GM20431 (cell line): ENCODE measurements at regions not wholly inside any gene's neighbourhood (a gene's known extent, or its start where the extent isn't known, plus 50 kb on each side); places are given as distances from the start of the nearest gene placed in this dataset.
"Not testable (repeated sequence)": the region's sequence is repeated elsewhere in the genome, so short reads cannot be mapped to it uniquely, and the experiment has no call there.

Experiments used
- in situ Hi-C: fragments of 300-500 bp; cut with MseI, MboI; formaldehyde crosslinking; loops from one replicate; pipeline ENCODE4 v1.15.0; 2020; ENCODE audit warnings: low sequenced_read_pairs; ENCODE audit not compliant: unreplicated experiment

DNA sequence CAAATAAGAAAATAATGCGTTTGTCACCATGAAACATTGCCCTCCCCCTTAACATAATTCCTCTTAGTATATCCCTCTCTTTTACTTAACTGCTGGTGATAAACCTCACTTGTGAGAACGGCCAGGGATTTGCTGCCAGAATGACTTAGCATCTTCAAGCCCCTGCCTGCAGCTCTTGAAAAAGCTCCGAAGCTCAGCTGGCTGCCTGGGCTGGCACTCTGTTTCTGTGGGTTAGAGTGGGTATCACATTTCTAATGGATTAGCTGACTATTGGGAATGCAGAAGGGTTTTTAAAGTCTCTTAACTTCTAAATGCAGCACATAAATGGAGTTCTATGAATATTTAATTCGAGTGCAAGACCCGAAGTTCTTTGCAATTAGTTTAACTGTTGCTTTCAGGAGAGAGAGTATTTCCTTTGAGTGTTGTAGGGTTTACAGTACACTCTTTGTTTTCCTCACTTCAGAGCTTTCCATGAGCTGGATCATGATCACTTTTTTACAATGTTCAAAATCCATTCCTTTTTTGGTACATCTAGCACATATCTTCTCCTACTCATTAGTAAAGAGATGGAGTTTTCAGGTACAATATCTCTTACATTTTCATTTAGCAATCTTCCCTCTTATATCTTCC is 124.7 kb upstream of the RBMS3 start:
- in situ Hi-C loops: no loop called here

DNA sequence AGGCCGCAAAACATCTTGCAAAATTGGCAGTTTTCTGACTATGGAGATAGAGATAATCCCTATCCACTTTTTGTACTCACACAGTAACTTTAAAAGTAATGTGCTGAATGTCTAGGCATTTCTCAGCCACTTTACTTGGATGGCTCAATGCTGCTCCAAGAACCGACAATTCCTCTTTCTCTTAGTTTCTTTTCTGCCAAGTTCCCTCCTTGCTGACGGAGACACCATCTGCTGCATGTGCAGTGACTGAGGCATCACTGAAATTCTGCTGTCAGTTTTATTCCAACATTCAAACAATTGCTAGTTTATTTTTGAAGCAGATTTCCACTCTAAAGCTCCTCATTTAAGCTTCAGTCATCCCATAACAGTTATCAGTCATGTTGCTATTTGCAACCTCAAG is 116.0 kb upstream of the RBMS3 start:
- in situ Hi-C loops: no loop called here

DNA sequence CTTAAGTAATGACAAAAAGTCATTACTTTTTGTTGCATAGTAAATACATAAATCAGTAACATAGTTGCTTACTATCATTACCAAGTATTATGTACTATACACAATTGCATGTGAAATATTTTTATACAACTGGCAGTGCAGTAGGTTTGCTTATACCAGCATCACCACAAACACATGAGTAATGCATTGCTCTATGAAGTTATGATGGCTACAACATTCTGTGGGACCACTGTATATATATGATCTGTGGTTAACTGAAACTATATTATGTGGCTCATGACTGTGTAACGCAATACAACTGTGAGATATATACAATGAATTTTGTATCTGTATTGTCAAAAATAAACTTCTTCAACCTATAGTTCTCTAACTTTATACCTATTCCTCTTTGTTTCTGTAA is 113.7 kb upstream of the RBMS3 start:
- in situ Hi-C loops: no loop called here

DNA sequence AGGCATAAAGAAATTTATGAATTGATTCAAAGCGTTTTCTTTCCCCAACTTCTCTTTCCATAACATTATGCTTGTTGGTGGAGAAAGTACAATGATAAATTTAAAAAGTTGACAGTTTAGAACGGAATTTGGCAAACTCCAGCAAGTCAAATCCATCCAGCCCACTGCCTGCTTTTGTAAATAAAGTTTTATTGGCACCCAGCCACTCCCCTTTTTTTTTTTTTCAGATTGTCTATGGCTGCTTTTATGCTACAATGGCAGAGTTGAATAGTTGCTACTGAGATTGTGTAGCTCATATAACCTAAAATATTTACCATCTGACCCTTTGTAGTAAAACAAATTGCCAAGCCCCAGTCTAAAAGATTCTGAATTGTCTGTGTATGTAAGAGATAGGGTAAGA is 112.8 kb upstream of the RBMS3 start:
- in situ Hi-C loops: no loop called here

DNA sequence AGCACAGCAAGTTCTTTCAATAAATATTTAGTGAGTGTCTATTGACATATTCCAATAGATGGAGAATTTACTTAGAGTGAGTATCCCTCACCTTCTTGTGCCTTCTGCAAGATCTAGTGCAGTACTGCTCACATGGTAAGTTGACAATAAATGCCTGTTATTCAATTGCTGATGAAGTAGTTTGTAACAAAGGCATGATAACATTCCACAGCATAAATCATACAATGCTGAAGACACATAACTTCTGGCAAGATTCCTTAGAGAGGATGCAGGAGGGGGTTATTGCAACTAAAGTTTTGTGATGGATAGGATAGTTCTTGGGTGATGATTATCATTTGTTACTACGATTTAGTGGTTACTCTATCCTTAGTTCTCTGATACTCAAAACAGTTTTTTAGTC is 112.2 kb upstream of the RBMS3 start:
- in situ Hi-C loops: no loop called here

DNA sequence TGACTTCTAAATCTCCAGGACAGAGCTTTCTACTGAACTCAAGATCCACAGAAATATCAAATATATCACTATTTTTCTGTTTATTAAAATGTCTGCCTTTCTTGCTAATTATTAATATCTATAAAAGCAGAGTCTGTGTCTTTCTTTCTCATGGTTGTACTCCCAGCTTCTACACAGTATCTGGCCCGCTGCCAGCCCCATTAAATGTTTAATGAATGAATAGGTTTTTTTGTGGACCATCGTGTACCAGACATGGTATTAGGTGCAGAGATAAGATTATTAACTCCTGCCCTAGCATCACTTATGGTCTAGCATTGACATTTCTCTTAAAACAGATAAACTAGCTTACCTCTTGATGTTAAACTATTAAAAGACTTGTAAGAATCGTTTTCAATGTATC is 111.4 kb upstream of the RBMS3 start:
- in situ Hi-C loops: no loop called here

DNA sequence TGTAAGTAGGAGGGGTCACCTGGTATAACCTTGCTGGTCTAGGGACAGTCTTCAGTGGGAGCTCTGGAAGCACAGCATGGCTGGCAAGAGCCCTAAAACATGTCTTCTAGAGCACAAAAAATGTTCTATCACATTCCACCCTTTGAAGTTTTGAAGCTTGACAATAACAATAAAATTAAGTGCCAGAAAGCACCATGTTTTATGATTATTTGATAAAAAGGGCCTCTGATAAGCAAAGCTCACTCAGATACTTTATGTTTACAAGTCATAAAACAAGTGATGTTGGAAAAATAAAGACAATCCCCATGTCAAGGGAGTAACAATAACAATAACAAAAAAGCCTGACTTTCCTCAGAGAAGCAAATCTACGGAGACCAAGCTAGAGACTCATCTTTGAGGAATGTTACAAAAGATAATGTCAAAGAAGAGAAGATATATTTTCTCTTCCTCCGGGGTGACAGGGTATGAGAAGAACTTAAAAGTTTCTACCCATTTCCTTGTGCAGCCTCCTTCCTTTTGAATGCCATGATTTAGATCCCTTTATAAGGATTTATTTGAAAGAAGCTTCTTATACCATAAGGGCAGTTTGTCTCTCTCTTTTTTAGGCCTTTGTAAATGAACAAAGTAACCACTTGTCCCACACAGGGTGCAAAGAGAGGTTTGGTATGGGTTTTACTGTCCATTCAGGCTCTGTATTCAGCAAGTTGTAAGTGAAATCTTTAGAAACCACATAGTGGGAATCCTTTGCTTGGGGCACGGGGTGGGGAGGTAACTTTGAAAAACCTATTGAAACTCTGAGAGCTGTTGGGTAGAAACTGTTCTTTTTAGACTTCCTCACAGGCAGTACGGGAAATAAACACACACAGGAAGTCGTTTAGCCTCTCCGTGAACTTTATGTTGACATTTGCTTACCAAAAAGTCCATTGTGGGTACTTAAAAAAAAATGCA is 109.6 kb upstream of the RBMS3 start:
- in situ Hi-C loops: no loop called here

DNA sequence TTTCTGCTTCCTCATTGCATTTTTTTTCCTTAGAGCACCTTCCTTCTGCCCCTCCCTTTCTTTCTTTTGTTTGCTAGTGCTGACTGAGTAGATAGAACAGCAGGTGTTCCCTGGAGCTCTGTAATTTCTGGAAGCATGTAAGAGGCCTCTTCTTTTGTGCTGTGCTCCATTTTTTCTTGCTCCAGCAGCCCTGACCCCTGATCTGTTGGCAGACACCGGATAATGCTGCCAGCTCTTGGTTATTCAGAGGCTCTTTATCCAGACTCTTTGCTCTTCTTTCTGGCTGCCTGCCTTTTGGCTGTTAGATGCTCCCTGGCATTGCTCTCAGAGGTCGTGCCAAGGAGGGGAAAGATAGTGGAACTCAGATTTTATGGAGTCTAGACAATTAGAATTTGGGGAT is 104.4 kb upstream of the RBMS3 start:
- in situ Hi-C loops: no loop called here

DNA sequence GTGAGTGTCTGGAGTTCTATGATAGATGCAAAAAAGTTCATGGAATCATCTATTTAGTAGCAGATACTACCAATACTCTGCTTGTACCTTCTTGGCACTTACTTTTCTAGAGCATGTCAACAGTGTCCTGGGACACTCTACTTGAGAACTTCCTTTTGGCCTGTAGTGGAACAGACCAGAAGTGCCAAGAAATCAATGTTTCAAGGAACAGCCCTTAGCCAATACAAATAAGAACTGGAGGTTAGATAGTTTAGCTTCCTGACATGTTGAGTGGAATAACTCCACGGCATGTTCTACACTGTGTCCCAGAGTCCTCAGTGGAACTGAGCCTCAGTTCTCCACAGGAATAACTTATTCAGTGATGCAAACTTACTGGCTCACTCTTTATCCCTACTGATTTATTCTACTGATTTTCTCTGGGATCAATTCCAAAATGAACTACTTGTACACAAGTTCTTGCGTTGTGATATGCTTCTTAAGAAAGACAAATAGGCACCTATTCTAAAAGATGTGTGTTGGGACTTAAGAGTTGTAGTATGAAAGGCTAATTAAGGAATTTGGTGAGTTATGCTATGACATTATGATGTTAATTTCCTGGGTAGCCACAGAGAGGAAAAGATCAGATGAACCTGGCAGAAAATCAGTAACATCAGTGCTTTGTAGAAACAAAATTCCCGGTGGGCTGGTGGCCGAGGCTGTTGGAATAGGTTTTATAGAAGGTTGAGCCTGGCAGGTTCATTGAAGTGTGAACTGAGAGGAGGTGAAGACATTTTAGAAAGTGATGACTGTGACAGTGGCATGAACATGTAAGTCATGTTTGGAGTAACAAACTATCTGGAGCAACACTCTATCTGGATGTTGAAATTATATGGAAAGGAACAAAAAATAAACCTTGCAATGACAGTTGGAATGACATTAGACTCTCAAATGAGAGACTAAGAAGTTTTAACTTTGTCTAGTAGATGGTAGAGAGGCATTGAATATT is 101.8 kb upstream of the RBMS3 start:
- in situ Hi-C loops: no loop called here

DNA sequence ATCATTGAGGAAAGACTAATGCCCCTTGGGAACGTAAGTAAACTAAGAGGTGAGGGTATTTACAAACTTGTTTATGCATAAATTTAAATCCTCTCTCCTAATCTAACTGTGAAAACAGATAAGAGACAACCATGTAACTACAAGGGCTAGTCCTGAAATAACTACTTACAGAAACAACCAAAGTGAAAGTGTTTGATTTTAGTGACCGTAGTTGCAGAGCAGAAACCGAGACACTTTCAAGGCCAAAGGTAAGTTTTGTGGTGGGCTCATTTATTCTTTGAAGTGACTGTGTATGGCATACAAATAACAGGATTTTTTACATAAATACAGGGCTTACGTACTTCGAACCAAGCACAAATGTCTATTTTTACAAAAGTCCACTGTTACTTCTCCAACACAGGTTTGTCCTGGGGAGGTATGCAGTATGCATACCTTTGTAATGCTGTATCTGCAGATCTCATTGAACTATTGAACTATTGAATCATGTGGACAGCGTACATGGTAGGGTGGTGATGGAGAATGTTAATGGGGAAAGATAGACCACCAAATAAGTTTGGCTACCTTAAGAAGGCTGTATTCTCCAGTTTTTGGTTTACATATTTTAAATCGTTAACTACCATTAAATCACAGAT is 99.6 kb upstream of the RBMS3 start:
- in situ Hi-C loops: no loop called here

DNA sequence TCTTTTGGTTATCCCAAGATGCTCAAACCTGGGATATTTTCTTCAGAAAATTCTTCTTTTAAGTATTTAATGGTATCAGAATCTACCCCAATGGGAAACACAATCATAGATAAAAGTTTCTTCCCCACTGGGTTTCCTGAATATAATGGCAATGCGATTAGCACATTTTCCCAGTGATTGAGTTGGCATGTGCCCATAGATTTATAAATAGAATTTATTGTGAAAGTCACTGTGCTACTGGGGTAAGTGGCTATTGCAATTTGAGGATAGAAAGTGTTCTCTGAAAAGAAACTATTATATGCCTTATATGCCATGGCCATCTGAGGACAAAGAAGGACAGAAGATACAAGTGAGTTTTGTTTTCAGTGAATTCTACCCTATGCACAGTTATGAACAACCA is 99.0 kb upstream of the RBMS3 start:
- in situ Hi-C loops: no loop called here

DNA sequence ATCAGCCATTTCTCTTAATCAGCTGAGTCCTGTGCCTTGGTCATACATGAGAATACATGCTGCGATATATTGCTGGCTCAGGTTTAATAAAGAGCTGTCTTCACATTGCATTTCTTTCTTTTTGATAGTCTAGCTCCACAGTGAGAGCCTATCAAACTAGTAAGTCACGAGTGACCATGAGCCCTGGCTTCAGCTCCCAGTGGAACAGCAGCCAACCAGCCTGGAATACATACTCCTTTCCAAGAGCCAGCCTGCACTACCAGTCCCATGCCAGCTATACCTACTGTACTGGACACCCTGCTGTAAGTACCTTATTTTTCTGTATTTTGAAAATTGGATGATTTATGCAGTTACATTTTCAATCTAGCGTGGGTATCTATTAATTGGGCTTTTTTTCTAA is 98.0 kb upstream of the RBMS3 start:
- in situ Hi-C loops: not testable (repeated sequence)

DNA sequence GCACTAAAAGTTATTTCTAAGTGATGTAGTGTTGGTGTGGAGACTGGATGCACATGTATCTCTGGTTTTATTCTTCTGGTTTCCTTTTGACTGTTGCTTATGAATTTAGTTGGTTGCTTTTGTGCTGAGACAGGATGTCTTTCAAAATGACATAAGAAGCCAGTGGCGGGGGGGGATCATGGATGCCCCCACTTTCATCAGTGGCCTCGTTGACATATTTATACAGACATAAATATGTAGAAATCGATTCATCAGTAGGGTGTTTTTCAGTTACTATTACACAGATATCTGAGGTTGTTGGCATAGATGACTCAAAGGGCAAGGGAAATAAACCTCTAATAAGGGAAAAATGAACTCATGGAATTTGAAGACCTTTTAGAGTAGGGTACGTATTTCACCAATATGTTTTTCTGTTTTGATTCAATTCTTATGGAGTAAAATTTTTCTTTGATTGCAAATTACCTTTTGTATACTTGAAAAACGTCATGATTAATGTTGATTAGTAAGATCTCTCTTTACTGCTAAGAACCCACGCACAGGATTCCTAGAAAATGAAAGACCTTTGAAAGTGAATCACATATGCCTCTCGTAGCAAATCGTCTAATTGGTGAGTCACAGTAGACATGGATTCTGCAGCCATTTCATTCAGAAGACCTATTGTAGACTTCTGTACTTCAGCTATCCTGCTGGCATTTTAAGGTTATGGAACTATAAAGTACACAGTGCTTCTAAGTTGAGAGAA is 97.4 kb upstream of the RBMS3 start:
- in situ Hi-C loops: no loop called here

DNA sequence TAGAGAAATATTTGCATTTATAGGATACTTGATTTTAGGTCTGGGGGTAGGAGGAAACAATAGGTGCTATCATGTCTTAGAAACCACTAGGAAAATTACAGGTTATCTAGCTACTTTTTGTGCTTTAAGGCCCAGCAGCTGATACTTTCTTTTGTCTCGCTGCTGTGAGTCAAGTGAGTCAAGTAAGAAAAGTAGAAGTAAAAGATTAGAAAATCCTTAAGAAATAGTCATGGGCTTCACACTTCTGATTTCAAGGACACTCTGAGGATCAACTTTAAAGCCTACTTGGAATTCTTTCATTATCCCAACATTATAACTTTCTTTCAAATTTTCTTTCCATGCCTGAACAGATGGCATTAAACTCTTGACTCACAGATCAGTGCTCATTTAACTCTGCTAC is 95.2 kb upstream of the RBMS3 start:
- in situ Hi-C loops: no loop called here

DNA sequence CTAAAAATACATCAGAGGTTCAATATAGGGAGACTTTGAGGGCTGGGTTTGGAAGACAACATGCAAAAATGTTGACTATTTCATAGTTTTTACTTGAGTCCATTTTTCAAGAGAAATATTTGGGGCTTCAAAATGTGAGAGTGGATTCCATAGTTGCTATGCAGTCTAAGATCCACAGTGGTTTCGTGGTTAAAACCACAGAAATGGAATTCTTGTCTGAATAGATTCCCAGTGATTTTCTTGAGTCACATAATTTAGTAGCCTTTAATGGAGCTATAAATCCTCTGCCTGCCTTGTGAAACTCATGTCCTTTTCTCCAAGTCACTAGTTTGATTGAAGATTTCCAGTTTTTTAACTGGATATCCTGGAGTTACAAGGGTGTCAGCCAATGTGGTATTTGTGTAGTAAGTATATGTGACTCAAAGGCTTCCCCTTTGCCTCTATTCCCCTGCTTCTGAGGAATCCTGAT is 94.7 kb upstream of the RBMS3 start:
- in situ Hi-C loops: no loop called here

DNA sequence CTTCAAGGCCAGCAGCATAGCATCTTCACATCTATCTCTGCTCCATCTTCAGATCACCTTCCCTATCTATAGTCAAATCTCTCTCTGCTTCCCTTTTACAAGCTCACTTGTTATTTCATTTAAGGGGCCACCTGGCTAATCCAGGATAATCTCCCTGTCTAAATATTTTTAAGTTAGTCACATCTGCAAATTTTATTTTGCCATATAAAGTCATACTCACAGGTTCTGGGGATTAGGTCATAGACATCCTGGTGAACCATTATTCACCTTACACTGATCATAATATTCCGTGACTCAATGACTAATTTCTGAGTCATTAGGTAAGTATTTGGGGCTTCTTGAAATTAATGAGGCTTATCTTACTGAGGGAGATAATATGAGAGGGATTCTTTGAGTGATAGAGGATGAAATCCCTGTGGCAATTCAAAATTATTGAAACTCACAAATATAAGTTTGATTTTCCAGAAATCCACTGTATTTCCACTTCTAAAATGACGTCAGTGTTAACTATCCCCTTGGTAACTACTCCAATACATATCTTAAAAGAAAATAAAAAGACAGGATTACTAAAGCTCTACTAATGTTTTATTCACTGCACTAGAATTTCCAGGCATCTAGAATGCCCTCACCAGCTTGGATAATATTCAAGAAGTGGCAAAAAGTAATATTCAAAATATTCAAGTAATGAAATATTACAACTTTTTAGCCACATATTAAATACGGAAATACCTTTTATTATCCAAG is 93.7 kb upstream of the RBMS3 start:
- in situ Hi-C loops: no loop called here

DNA sequence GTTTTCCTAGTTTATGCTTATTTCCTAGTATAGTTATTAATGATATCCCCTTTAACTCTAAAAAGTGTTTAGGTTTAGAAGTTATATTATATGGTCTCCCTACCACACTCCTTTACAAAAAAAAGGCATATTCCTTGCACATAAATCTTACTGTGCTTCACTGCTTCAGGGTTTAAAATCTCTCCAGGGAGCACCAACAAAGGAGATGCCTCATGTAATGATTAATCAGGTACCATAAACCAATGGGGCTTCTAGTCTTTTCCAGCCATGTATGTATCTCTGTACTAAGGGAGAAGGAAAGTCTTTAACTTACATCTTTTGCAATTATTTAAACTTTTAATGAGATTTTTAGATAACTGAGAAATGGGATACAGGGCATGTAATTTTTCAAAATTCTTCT is 91.5 kb upstream of the RBMS3 start:
- in situ Hi-C loops: no loop called here

DNA sequence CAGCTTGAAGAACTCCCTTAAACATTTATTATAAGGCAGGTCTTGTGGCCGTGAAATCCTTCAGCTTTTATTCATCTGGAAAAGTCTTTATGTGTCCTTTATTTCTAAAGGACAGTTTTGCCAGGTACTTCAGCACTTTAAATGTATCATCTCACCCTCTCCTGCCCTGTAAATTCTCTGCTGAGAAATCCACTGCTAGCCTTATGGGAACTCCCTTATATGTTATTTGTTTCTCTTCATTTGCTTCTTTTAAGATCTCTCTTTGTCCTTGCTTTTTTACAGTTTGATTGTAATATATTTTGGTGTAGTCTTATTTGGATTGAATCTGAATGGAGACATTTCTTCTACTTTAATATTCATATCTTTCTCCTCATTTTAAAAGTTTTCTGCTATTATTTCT is 86.7 kb upstream of the RBMS3 start:
- in situ Hi-C loops: no loop called here

DNA sequence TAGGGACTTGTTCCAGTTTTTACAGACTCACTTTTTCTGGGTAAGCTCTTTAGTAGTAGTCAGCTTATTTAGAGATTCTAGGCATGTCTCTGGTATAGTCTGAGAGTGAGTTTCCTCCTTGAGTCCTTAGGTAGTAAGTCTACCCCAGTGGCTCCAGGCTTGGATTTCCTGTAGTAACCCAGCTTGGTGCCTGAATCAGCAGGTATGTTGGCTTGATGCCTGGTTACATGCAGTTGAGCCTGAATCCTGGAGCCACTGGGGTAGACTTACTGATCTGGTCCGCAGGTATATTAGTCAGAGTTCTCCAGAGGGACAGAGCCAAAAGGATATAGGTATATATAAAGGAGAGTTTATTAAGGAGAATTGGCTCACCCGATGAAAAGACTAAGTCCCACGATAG is 85.8 kb upstream of the RBMS3 start:
- in situ Hi-C loops: no loop called here
